ENCODE measurements at regions not wholly inside any gene's neighbourhood (a gene's known extent, or its start where the extent isn't known, plus 50 kb on each side); places are given as distances from the start of the nearest gene placed in this dataset.

GRCh38 chr1:213782941-213783672 is 204.7 kb upstream of the PROX1 start:
- H3K36me3 ChIP-seq (replicated peaks in 1 of 2; ENCODE audit: control insufficient read depth in 1 of 2, insufficient read depth in 2 of 2, low read length in 2 of 2) = no peaks in the 10 kb centered on the region
- DNase-seq = no peak
- H3K4me3 ChIP-seq (replicated peaks in 1 of 3; ENCODE audit: low read depth in 2 of 3, low read length in 3 of 3) = no peak overlapping the region
- Mint-ChIP-seq H3K27ac (no peak overlapping the region), H3K4me1 (no peaks in the 10 kb centered on the region), H3K9me3 (peaks cover 0 to 4% (median 2%) of the 10 kb centered on the region in 7 donors), H3K27me3 (ENCODE audit: low read depth in 3 of 3) (peaks cover 2% of the 10 kb centered on the region in 3 donors), H3K36me3 (no peaks in the 10 kb centered on the region), H3K4me3 (no peak overlapping the region)
- no peaks in the 10 kb centered on the region for H3K79me2 ChIP-seq (ENCODE audit: insufficient read depth, low read length)
- no peak overlapping the region for H3K27ac ChIP-seq (ENCODE audit: low read depth in 1 of 2, low read length in 2 of 2)
- H3K9me3 ChIP-seq (replicated peaks in 1 of 2; ENCODE audit: control insufficient read depth in 1 of 2, insufficient read depth in 1 of 2, low read length in 2 of 2) = no peaks in the 10 kb centered on the region
- WGBS (ENCODE audit: insufficient coverage) = 84% methylated on average over 16 of the region's 20 CpGs
- intact Hi-C loops (cut with micrococcal nuclease) = no loop called here
- no peak overlapping the region for H2AFZ ChIP-seq (ENCODE audit: insufficient read depth, low read depth, low read length, poor library complexity, severe bottlenecking)
- no peaks in the 10 kb centered on the region for H3K4me1 ChIP-seq (ENCODE audit: control insufficient read depth in 1 of 2, insufficient read depth in 2 of 2, low read length in 2 of 2)
- H4K20me1 ChIP-seq (ENCODE audit: insufficient read depth, low read length) = no peaks in the 10 kb centered on the region
- no peaks in the 10 kb centered on the region for H3K27me3 ChIP-seq (ENCODE audit: control insufficient read depth in 2 of 2, insufficient read depth in 2 of 2, low read length in 2 of 2)
- TF ChIP-seq CTCF (IDR thresholded peaks at IDR 0.05) = no peak
- no peak overlapping the region for H3K9ac ChIP-seq (ENCODE audit: insufficient read depth, low read length, poor library complexity, severe bottlenecking)
- no peak overlapping the region for H3K4me2 ChIP-seq (replicated peaks; ENCODE audit: extremely low read depth, low read length, poor library complexity, severe bottlenecking)

GRCh38 chr1:213783893-213784292 is 203.9 kb upstream of the PROX1 start:
- no peak overlapping the region for H3K27ac Mint-ChIP-seq
- TF ChIP-seq CTCF (IDR thresholded peaks at IDR 0.05) = no peak
- no peaks in the 10 kb centered on the region for H3K4me1 Mint-ChIP-seq
- intact Hi-C loops (cut with micrococcal nuclease) = no loop called here
- no peak overlapping the region for H3K4me3 Mint-ChIP-seq
- Histone ChIP-seq H3K9me3 (replicated peaks in 1 of 2; ENCODE audit: control insufficient read depth in 1 of 2, insufficient read depth in 1 of 2, low read length in 2 of 2) (no peaks in the 10 kb centered on the region), H2AFZ (ENCODE audit: insufficient read depth, low read depth, low read length, poor library complexity, severe bottlenecking) (no peak overlapping the region), H4K20me1 (ENCODE audit: insufficient read depth, low read length) (no peaks in the 10 kb centered on the region), H3K4me1 (ENCODE audit: control insufficient read depth in 1 of 2, insufficient read depth in 2 of 2, low read length in 2 of 2) (no peaks in the 10 kb centered on the region), H3K36me3 (replicated peaks in 1 of 2; ENCODE audit: control insufficient read depth in 1 of 2, insufficient read depth in 2 of 2, low read length in 2 of 2) (no peaks in the 10 kb centered on the region), H3K4me3 (replicated peaks in 1 of 3; ENCODE audit: low read depth in 2 of 3, low read length in 3 of 3) (no peak overlapping the region), H3K27me3 (ENCODE audit: control insufficient read depth in 2 of 2, insufficient read depth in 2 of 2, low read length in 2 of 2) (no peaks in the 10 kb centered on the region), H3K27ac (ENCODE audit: low read depth in 1 of 2, low read length in 2 of 2) (no peak overlapping the region), H3K4me2 (replicated peaks; ENCODE audit: extremely low read depth, low read length, poor library complexity, severe bottlenecking) (no peak overlapping the region), H3K9ac (ENCODE audit: insufficient read depth, low read length, poor library complexity, severe bottlenecking) (no peak overlapping the region), H3K79me2 (ENCODE audit: insufficient read depth, low read length) (no peaks in the 10 kb centered on the region)
- DNase-seq = no peak
- H3K9me3 Mint-ChIP-seq = peaks cover 0 to 6% (median 2%) of the 10 kb centered on the region in 7 donors
- no CpG with 5 or more reads among the region's 2 CpGs for WGBS (ENCODE audit: insufficient coverage)
- no peaks in the 10 kb centered on the region for H3K36me3 Mint-ChIP-seq
- peaks cover 0 to 2% (median 2%) of the 10 kb centered on the region in 3 donors for H3K27me3 Mint-ChIP-seq (ENCODE audit: low read depth in 3 of 3)
